H1 (cell line): ENCODE measurements at regions not wholly inside any gene's neighbourhood (a gene's known extent, or its start where the extent isn't known, plus 50 kb on each side); places are given as distances from the start of the nearest gene placed in this dataset.

ENCODE experiments used
- BACH1 ChIP-seq: IDR thresholded peaks from 2 replicates; pipeline ENCODE4 v1.6.1; 2012; ENCODE audit warnings: low read length, improper control_type of control experiment
- BCL11A ChIP-seq, 2 experiments: IDR thresholded peaks; one replicate each; pipeline ENCODE4 v1.6.1; 2011; ENCODE audit warnings: low read depth in 2 of 2, low read length in 2 of 2, mild to moderate bottlenecking in 2 of 2
- KDM1A ChIP-seq: fragments of 200-600, 300-600 bp; sonication (generic); IDR thresholded peaks from 2 replicates; pipeline ENCODE4 v1.7.1; 2016; ENCODE audit warnings: mild to moderate bottlenecking, low read length, borderline replicate concordance
- SAP30 ChIP-seq: fragments of 300-600 bp; sonication (generic); IDR thresholded peaks from 2 replicates; pipeline ENCODE4 v1.7.1; 2012; ENCODE audit warnings: low read length, moderate library complexity, mild to moderate bottlenecking, inconsistent platforms; ENCODE audit not compliant: insufficient read depth, insufficient replicate concordance
- SIRT6 ChIP-seq: IDR thresholded peaks from one replicate; pipeline ENCODE4 v1.7.1; 2012; ENCODE audit warnings: low read length, inconsistent platforms
- SIX5 ChIP-seq: IDR thresholded peaks from 2 replicates; pipeline ENCODE4 v1.6.1; 2011; ENCODE audit warnings: mild to moderate bottlenecking, low read depth, low read length
- SP4 ChIP-seq: IDR thresholded peaks from 2 replicates; pipeline ENCODE4 v1.6.1; 2012; ENCODE audit warnings: low read length, inconsistent platforms
- SRF ChIP-seq: IDR thresholded peaks from 2 replicates; pipeline ENCODE4 v1.6.1; 2011; ENCODE audit warnings: mild to moderate bottlenecking, low read depth, low read length, moderate library complexity
- ZNF274 ChIP-seq: IDR thresholded peaks from 2 replicates; pipeline ENCODE4 v1.7.0; 2012; ENCODE audit warnings: low read length, borderline replicate concordance; ENCODE audit errors: extremely low read depth
- TF ChIP-seq, protein P1 (sequence below): fragments of 300-600 bp; sonication (generic); IDR thresholded peaks from 2 replicates; pipeline ENCODE4 v1.7.1; 2012; ENCODE audit warnings: low read length, moderate library complexity, mild to moderate bottlenecking, inconsistent platforms; ENCODE audit not compliant: insufficient replicate concordance
- TF ChIP-seq, protein P2 (sequence below): IDR thresholded peaks from 2 replicates; pipeline ENCODE4 v1.6.1; 2012; ENCODE audit warnings: inconsistent platforms

DNA sequence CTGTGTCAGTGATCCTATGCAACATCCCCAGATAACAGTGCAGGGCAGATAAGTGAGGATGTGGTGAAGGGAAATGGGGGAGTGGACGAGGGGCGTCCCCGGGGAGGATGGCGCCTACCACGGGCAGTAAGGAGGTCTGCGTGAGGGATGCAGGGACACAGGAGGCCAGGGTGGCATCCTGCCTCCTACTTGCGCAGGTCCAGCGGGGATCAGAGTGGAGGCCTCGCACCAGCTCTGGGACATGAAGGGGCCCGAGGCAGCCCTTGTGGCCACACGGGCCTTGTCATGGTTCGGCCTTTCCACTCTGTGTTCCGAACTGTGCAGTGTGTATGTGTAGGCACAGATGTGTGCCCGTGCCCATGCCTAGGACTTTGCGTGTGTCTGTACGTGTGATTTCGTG is 1227.5 kb downstream of the BRD1 start (continued):
- TF ChIP-seq, protein P1, sequence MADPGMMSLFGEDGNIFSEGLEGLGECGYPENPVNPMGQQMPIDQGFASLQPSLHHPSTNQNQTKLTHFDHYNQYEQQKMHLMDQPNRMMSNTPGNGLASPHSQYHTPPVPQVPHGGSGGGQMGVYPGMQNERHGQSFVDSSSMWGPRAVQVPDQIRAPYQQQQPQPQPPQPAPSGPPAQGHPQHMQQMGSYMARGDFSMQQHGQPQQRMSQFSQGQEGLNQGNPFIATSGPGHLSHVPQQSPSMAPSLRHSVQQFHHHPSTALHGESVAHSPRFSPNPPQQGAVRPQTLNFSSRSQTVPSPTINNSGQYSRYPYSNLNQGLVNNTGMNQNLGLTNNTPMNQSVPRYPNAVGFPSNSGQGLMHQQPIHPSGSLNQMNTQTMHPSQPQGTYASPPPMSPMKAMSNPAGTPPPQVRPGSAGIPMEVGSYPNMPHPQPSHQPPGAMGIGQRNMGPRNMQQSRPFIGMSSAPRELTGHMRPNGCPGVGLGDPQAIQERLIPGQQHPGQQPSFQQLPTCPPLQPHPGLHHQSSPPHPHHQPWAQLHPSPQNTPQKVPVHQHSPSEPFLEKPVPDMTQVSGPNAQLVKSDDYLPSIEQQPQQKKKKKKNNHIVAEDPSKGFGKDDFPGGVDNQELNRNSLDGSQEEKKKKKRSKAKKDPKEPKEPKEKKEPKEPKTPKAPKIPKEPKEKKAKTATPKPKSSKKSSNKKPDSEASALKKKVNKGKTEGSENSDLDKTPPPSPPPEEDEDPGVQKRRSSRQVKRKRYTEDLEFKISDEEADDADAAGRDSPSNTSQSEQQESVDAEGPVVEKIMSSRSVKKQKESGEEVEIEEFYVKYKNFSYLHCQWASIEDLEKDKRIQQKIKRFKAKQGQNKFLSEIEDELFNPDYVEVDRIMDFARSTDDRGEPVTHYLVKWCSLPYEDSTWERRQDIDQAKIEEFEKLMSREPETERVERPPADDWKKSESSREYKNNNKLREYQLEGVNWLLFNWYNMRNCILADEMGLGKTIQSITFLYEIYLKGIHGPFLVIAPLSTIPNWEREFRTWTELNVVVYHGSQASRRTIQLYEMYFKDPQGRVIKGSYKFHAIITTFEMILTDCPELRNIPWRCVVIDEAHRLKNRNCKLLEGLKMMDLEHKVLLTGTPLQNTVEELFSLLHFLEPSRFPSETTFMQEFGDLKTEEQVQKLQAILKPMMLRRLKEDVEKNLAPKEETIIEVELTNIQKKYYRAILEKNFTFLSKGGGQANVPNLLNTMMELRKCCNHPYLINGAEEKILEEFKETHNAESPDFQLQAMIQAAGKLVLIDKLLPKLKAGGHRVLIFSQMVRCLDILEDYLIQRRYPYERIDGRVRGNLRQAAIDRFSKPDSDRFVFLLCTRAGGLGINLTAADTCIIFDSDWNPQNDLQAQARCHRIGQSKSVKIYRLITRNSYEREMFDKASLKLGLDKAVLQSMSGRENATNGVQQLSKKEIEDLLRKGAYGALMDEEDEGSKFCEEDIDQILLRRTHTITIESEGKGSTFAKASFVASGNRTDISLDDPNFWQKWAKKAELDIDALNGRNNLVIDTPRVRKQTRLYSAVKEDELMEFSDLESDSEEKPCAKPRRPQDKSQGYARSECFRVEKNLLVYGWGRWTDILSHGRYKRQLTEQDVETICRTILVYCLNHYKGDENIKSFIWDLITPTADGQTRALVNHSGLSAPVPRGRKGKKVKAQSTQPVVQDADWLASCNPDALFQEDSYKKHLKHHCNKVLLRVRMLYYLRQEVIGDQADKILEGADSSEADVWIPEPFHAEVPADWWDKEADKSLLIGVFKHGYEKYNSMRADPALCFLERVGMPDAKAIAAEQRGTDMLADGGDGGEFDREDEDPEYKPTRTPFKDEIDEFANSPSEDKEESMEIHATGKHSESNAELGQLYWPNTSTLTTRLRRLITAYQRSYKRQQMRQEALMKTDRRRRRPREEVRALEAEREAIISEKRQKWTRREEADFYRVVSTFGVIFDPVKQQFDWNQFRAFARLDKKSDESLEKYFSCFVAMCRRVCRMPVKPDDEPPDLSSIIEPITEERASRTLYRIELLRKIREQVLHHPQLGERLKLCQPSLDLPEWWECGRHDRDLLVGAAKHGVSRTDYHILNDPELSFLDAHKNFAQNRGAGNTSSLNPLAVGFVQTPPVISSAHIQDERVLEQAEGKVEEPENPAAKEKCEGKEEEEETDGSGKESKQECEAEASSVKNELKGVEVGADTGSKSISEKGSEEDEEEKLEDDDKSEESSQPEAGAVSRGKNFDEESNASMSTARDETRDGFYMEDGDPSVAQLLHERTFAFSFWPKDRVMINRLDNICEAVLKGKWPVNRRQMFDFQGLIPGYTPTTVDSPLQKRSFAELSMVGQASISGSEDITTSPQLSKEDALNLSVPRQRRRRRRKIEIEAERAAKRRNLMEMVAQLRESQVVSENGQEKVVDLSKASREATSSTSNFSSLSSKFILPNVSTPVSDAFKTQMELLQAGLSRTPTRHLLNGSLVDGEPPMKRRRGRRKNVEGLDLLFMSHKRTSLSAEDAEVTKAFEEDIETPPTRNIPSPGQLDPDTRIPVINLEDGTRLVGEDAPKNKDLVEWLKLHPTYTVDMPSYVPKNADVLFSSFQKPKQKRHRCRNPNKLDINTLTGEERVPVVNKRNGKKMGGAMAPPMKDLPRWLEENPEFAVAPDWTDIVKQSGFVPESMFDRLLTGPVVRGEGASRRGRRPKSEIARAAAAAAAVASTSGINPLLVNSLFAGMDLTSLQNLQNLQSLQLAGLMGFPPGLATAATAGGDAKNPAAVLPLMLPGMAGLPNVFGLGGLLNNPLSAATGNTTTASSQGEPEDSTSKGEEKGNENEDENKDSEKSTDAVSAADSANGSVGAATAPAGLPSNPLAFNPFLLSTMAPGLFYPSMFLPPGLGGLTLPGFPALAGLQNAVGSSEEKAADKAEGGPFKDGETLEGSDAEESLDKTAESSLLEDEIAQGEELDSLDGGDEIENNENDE, result no peak
- no peak for TF ChIP-seq SRF
- TF ChIP-seq SAP30, result no peak
- TF ChIP-seq, protein P2, sequence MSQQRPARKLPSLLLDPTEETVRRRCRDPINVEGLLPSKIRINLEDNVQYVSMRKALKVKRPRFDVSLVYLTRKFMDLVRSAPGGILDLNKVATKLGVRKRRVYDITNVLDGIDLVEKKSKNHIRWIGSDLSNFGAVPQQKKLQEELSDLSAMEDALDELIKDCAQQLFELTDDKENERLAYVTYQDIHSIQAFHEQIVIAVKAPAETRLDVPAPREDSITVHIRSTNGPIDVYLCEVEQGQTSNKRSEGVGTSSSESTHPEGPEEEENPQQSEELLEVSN, result no peak
- no peak for TF ChIP-seq ZNF274
- TF ChIP-seq BCL11A (IDR thresholded peaks at IDR 0.05; ENCODE audit: low read depth in 2 of 2, low read length in 2 of 2), result no peak
- TF ChIP-seq SIRT6, result no peak
- no peak for TF ChIP-seq BACH1
- TF ChIP-seq KDM1A, result no peak
- TF ChIP-seq SP4, result no peak
- TF ChIP-seq SIX5, result no peak
